Hepatic stellate cell (primary cell): ENCODE measurements at regions not wholly inside any gene's neighbourhood (a gene's known extent, or its start where the extent isn't known, plus 50 kb on each side); places are given as distances from the start of the nearest gene placed in this dataset.
"Not testable (repeated sequence)": the region's sequence is repeated elsewhere in the genome, so short reads cannot be mapped to it uniquely, and the experiment has no call there.

Source experiments
- DNase-seq: peaks from one replicate; pipeline ENCODE4 v3.0.0; 2011; ENCODE audit warnings: low spot score

DNA sequence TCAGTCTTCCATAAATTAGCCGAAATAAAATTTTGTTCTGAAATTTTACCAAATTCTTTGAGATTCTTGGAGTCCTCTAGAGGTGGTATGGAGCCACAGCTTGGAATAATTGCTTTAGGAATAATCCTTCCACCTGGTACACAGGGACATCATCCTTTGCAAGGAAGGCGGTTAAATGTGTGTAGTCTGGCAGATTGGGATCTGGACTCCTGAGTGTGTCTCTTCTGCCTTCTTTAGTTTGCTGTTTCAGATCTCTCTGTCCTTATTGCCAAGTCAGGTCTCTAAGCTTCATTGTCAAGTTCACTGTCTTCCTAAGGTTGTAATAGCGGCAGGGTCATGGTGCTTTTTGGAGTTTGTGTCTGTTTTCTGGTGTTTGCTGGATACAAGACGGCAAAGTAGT is 393.9 kb upstream of the RGS6 start:
- DNase-seq: no peak

DNA sequence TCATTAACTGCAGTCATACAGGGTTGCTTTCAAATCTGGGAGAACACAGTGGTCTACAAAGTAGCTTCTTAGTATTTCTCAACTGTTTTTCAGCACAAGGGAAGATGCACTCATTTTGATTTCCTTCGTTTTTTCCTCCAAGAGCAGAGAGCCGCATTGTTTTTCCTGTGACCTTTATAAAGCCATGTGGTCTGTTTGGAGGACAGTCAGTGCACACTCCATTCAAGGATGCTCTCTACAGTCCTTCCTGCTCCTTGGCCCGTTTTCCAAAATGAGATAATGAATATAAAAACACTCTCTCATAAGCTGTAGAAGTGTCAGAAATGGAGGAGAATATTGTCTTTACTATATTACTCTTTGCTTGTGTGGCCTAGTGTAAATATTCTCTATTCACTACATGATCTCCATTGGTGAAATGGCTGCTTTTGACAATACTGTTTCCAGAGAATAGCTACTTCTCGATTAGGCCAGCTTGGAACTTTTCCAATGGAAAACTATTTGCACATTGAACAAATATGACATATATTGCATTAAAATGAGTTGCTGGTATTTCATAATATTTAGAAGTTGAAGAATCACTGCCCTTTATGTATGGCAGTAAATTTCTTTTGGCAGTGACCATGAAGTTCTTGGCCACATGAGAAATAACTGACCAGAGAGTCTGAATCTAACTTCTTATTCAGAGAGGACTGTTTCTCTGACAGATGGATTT is 393.1 kb upstream of the RGS6 start:
- no peak for DNase-seq

DNA sequence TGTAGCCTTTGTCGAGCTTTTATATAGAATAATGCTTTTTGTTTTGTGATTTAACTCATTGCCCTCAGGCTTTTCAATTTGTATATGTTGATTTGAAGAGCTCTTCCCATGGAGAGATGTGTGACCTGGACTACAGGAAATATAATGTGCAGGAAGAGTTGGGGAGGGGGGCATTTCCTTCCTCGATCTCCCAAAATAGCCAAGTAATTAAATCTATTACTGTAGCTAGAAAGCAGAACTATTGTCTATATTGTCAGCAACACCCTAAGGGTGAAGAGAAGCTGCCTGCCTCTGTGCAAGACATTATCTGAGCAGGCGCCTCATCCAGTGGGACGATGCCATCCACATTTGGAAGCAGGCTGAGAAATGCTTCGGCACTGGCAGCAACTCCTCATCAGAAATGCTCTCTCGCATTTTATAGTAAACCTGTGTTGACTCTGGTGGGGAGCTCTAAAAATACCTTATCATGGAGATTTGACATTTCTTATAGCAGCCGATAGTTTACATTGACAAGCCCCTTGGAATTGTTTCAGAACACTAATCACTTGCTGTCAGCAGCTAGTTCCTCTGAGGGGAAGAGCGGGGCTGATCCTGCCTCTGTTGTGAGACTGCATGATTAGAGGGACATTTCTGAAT is 392.5 kb upstream of the RGS6 start:
- DNase-seq: no peak

DNA sequence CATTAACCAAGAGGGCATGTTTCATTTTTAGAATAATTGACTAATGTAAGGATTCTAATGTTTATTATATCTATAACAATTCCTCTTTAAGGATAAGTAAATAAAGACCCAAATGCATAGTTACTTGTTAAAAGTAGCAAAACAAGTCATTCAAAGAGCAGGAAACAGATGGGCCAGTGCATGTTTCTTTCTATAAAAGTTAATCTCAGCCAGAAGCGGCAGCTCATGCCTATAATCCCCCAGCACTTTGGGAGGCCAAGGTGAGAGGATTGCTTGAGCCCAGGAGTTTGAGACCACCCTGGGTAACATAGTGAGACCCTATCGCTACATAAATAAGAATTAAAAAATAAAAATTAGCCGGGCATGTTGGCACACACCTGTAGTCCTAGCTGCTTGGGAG is 391.0 kb upstream of the RGS6 start:
- no peak for DNase-seq

DNA sequence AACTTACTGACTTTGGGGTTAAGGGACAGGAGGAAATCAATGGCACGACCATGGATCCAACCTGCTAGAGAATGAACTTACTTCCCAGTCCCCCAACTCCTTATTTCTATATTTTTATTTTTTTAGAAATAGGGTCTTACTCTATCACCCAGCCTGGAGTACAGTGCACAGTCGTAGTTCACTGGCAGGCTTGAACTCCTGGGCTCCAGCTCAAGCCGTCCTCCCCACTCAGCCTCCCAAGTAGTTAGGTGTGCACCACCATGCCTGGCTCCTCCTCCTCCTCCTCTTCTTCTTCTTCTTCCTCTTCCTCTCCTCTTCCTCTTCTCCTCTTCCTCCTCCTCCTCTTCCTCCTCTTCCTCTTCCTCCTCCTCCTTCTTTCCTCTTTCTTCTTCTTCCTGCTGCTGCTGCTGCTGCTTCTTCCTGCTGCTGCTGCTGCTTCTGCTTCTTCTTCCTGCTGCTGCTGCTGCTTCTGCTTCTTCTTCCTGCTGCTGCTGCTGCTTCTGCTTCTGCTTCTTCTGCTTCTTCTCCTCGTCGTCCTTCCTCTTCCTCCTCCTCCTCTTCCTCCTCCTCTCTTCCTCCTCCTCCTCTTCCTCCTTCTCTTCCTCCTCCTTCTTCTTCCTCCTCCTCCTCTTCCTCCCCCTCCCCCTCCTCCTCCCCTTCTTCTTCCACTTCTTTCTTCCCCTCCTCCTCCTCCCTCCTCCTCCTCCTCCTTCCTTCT is 390.1 kb upstream of the RGS6 start:
- no peak for DNase-seq

DNA sequence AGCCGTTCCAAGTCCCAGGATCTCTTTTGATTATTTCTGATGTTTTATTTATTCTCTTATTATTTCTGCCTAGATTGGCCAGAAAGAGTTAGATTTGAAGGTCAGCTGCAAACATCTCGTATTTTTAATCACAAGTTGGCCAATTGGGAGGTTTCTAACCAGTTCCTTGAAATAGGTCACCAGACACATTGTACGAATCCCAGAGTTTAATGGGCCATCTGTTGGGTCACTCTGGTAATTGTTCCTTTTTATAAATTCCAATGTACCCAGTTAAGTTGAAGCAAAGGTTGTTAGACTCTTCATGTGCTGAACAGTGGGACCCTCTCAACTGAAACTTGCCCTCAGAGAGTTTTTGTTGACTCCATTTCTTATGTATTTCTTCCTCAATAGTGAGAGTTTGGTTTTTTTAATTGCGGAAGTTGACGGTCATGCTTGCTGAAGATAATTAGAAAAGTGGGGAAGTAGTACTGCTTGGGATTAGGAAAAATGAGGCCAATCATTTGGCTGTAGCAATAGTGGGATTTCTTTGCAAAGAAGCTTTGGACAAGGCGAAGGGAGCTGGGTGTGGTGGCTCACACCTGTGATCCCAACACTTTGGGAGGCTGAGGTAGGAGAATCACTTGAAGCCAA is 382.7 kb upstream of the RGS6 start:
- DNase-seq: no peak

DNA sequence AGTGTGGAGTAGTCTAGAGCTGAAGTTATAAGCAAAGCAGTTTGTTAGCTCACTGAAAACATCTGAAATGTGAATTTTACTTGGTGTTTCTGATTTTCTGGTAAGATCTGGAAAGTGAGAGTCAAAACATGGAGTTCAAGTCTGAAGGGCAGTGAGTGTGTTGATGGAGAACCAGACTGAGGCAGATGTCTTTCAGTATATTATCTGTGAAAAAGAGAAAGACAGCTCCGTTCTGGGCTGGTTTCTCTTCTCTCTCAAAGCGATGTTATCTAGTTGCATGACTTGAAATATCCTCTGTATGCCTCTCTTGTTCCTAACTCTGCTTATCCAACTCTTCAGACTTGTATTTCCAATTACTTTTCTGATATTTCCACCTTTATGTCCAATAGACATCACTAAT is 381.9 kb upstream of the RGS6 start:
- no peak for DNase-seq

DNA sequence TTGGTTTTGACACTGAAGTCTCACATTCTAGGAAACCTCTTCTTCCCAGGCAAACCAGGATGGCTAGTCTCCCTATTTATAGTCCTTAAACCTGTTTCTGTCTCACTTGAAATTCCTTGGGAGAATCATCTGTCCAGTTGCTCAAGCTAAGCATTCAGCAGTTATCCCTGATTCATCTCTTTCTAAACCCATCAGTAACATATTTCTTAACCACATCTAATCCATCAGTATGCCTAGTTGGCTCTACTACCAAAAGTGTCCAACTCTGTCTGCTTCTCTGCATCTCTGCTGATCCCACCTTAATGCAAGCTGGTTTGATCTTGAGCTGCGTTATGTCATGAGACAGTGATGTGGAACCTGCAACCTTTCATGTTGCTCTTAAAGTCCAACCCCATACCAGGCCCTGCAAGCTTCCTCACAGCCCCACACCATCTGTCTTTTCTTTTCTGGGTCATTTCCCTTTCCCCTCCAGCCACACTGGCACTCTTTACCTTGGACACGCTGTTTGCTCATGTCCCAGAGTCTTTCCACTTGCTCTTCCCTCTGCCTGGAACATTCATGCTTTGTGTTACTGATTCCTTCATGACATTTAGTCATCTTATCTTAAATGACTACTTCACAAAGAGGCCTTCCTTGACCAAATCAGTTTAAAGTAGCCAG is 380.8 kb upstream of the RGS6 start:
- peak; percentile 8 for DNase-seq

DNA sequence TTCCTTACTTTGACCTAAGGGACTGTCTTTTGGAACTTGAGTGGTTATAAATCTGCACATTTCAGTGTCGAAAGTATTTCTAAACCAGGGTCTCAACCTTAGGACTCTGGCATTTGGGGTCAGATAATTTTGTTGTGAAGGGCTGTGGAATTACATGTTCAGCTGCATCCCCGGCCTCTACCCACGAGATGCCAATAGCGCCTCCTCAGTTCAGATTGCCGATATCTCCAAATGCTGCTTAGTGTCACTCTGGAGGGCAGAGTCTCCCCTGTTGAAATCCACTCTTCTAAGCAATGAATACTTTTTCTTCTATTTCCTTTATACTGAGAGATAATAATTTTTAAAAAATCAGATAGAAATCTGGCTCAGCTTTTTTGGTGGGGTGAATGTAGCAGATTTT is 379.4 kb upstream of the RGS6 start:
- DNase-seq: no peak

DNA sequence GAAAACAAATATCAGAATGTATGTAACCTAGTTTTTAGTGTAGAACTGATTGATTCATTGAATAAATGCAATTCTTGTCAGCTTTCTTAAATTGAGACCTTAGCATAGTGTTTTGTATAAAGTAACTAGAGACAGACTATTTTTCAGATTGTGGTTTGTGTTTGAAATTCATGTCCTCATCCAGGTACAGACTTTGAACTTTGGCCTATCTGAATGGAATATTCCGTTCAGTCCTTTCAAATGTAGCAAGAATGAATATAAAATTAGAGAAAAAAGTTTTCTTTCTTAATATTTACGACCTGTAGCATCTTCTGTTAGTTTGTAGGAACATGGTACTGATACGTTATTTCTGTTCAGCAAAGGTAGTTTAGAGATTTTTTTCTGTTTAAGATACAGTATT is 378.4 kb upstream of the RGS6 start:
- DNase-seq: no peak

DNA sequence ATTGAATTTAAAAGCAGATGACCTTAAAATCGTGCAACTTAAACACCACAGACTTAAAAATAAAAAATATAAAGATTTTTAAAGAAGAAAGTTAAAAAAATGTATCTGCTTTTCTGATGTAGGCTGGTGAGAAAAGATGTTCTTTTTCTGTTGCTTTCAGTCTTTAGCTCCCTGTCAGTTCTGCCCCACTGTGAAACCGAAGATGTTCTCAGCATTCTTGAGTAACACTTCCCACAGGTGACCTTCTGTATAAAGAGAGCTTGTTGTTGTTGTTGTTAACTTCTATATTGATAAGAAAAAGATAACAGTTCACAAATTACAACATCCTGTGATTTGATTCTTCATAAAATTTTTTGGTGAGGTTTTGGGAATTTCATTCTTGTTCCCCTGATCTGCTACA is 377.9 kb upstream of the RGS6 start:
- DNase-seq: no peak

DNA sequence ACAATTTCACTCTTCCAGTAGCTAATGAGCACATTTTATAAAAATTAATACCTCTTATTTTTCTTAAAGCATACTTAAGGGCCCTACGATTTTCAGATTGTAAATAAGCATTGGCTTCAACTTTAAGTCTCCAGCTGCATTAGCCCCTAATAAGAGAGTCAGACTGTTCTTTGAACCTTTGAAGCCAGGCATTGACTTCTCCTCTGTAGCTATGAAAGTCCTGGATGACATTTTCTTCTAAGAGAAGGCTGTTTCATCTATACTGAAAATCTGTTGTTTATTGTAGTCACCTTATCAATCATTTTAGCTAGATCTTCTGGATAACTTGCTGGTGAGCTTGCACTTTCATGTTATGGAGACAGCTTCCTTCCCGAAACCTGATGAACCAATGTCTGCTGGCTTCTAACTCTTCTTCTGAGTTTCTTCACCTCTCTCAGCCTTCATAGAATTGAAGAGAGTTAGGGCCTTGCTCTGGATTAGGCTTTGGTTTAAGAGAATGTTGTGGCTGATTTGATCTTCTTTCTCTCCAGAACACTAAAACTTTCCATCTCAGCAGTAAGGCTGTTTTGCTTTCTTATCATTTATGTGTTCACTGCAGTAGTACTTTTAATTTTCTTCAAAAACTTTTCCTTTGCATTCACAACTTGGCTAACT is 377.1 kb upstream of the RGS6 start:
- DNase-seq: no peak

DNA sequence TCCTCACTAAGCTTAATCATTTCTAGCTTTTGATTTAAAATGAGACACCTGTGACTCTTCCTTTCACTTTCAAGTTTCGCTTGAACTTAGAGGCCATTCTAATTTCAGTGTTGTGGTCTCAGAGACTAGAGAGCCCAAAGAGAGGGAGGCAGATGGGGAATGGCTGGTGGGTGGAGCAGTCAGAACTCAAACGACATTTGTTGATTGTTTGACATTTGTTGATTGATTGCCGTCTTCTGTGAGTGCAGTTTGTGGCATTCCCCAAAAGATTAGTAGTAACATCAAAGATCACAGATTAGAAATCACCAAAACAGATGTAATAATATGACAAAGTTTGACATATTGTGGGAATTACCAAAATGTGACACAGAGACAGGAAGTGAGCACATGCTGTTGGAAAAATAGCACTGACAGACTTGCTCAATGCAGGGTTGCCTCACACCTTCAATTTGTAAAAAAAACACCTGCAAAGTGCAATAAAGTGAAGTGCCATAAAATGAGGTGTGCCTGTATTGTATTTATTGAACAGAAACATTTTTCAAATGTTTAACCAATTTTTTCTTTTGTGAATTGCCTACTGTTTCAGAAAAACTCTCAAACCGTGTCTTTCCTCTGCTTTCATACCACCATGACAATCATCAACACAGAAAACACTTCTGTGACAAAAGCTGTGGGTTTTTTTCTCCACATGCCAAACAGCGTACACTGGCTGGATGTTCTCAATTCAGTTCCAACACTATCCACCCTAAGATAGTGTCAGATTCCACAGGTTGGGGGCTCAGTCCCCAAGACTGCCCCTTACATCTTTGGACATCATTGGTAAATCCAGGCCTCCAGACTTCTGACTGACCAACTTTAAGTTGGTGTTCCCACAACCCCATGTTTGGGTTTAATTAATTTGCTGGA is 376.3 kb upstream of the RGS6 start:
- no peak for DNase-seq

DNA sequence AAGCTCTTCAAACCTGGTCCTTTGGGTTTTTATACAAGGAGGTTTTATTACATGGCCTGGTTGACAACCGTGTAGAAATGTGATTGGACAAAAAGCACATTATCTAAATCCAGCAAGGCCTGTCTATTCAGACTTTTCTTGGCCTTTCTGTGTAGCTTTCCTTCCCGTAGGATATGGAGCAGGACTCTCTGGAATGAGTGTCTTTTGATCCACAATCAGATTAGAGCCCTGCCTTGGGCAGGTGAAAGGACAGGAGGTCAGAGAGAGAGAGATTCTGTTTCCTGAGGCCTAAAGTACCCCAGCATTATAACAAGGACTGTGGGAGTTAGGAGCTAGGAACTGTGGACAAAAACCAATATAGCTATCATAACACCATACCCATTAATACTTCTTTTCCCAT is 375.5 kb upstream of the RGS6 start:
- no peak for DNase-seq

DNA sequence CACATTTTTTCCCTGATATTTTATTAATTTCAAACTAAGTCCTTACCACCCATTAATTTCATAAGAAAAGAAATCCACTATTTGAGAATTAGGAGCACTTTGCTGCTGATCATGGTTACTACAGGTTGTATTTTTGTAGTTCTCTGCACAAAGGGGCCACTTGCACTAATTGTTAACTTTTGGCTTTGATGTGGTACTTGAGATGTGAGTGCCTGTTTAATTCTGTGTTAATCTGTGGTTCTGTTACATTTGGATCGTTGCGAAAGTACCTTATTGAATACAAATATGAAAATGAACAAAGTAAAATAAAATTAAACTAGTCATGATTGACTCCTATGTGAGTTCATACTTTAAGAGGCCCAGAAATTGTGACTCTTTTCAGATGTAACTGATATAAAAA is 374.9 kb upstream of the RGS6 start:
- no peak for DNase-seq

DNA sequence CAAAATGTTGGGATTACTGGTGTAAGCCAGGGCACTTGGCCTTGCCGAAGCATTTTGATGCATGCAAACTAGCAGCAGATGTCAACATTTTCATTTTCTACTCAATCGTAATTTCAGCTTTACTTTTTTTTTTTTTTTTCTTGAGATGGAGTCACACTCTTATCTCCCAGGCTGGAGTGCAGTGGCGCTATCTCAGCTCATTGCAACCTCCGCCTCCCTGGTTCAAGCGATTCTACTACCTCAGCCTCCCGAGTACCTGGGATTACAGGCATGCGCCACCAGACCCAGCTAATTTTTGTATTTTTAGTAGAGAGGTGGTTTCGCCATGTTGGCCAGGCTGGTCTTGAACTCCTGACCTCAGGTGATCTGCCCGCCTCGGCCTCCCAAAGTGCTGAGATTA is 373.3 kb upstream of the RGS6 start:
- DNase-seq: not testable (repeated sequence)

DNA sequence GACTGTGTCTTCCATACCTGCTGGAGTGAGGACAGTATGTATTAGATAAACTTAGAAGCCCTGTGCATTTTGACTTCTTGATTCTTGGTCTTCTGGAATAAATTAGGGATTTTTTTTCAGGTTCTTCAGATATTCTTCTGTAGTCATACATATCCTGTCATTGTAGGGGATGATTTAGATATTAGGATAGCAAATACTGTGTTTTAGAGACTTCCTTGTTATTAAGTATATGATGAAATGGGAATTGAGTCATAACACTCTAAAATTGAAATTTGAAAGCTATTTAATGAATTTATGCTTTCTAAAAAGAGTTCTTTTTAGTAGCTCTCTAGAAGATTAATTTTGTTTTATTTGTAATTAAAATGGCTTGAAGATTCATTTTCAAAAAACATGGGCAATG is 371.5 kb upstream of the RGS6 start:
- no peak for DNase-seq

DNA sequence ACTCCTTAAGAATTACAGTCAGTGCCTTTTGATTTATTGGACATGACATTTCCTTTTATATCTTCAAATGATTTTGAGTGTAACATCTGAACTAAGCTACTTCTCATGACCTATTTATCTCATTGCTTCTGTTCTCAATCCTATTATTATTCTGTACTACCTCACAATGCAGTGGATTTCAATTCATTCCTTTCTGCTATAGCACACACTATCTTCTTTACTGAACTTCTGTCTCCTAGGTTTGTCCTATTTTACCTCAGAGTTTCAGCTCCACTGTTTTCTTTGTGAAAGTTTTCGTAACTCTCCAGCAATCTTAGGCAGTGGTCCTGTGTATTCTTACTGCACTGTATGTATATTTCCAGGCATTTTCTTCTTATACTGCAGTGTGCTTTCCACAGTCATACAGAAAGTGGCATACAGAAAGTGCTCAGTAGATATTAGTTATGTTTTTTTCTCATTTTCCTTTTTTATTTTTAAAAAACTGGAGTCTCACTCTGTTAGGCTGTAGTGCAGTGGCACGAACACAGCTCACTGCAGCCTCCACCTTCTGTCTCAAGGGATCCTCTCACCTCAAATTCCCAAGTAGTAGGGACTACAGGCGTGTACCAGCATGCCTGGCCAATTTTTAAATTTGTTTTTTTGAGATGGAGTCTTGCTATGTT is 368.6 kb upstream of the RGS6 start:
- DNase-seq: no peak

DNA sequence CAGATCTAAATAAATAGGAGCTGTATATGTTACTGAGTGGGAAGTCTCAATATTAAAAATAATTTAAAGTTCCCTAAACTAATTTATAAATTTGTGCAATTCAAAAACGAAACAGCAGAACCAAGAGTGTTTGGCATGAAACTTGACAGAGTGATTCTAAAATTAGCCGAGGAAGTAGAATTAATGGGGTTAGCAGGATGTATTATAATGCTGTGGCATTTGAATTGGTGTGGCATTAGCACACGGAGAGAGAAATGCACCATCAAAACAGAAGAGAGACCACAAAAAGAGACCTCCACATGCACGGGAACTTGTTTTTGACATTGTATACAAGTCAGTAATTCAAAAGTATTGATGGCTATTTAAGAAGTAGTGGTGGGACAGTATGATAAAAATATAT is 366.0 kb upstream of the RGS6 start:
- DNase-seq: no peak

DNA sequence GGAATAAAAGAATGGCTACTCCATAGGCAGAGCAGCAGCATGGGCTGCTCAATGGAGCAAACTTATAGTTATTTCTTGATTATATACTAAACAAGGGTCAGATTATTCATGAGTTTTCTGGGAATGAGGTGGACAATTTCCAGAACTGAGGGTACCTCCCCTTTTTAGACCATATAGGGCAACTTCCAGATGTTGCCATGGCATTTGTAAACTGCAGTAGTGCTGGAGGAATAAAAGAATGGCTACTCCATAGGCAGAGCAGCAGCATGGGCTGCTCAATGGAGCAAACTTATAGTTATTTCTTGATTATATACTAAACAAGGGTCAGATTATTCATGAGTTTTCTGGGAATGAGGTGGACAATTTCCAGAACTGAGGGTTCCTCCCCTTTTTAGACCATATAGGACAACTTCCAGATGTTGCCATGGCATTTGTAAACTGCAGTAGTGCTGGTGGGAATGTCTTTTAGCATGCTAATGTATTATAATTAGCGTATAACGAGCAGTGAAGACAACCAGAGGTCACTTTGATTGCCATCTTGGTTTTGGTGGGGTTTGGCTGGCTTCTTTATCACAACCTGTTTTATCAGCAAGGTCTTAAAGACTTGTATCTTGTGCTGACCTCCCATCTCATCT is 364.6 kb upstream of the RGS6 start:
- DNase-seq: not testable (repeated sequence)
